SK-N-SH (cell line): ENCODE measurements at regions not wholly inside any gene's neighbourhood (a gene's known extent, or its start where the extent isn't known, plus 50 kb on each side); places are given as distances from the start of the nearest gene placed in this dataset.

Experiments
- CTCF ChIA-PET: fragments of 300-600, 350-600 bp; formaldehyde crosslinking; extraction: SDS; loops from one replicate; lab custom pipeline; 2021; lab: Yijun Ruan, JAX
- POLR2A ChIA-PET: fragments of 350-600 bp; sonication (Branson Sonifier 250); formaldehyde crosslinking; extraction: SDS; loops from one replicate; lab custom pipeline; 2020; ENCODE audit warnings: antibody characterized with exemption, inconsistent platforms; lab: Yijun Ruan, JAX
- DNase-seq: peaks from one replicate; pipeline ENCODE4 v3.0.0; 2012
- H2AFZ ChIP-seq: fragments of 200-600 bp; sonication (generic); 2 replicates; pipeline ENCODE4 v1.8.1; 2016; ENCODE audit warnings: antibody characterized with exemption, mild to moderate bottlenecking, low read depth
- H3F3A ChIP-seq: fragments of 200-600 bp; sonication (generic); replicated peaks from 2 replicates; pipeline ENCODE3; 2016; ENCODE audit warnings: antibody characterized with exemption, mild to moderate bottlenecking; ENCODE audit not compliant: insufficient read depth
- H3K27ac ChIP-seq, 2 experiments: fragments of 200-500 bp in 1 of 2; fragments of 200-600 bp in 1 of 2; sonication (Bioruptor generic) in 1 of 2; sonication (generic), shearing (Covaris generic) in 1 of 2; 2 replicates each; pipeline versions ENCODE4 v1.5.1 to v1.6.1; 2014 to 2016; ENCODE audit warnings: low read depth in 2 of 2, inconsistent platforms in 1 of 2, low read length in 1 of 2, mild to moderate bottlenecking in 1 of 2, mixed read lengths in 1 of 2
- H3K27me3 ChIP-seq: fragments of 200-600 bp; sonication (generic), shearing (Covaris generic); 2 replicates; pipeline ENCODE4 v1.6.1; 2016; ENCODE audit warnings: mixed run types; ENCODE audit not compliant: insufficient read depth
- H3K36me3 ChIP-seq, 2 experiments: fragments of 200-500 bp in 1 of 2; fragments of 200-600 bp in 1 of 2; sonication (Bioruptor generic) in 1 of 2; sonication (generic) in 1 of 2; replicated peaks in 1 of 2; 2 replicates each; pipeline versions ENCODE3 to v1.5.1; 2014 to 2016; ENCODE audit warnings: low read length in 1 of 2, mild to moderate bottlenecking in 1 of 2; ENCODE audit not compliant: insufficient read depth in 2 of 2, control insufficient read depth in 1 of 2
- H3K4me1 ChIP-seq, 2 experiments: fragments of 200-500 bp in 1 of 2; fragments of 200-600 bp in 1 of 2; sonication (Bioruptor generic) in 1 of 2; sonication (generic), shearing (Covaris generic) in 1 of 2; 2 replicates each; pipeline versions ENCODE4 v1.5.1 to v1.6.1; 2014 to 2016; ENCODE audit warnings: low read depth in 1 of 2, low read length in 1 of 2, mixed run types in 1 of 2; ENCODE audit not compliant: insufficient read depth in 2 of 2, control insufficient read depth in 1 of 2
- H3K4me2 ChIP-seq: fragments of 200-600 bp; sonication (generic), shearing (Covaris generic); 2 replicates; pipeline ENCODE4 v1.6.1; 2017; ENCODE audit warnings: mixed run types
- H3K4me3 ChIP-seq, 2 experiments: fragments of 200-500 bp in 1 of 2; fragments of 200-600 bp in 1 of 2; sonication (Bioruptor generic) in 1 of 2; sonication (generic), shearing (Covaris generic) in 1 of 2; 2 replicates each; pipeline versions ENCODE4 v1.5.1 to v1.8.1; 2014 to 2016; ENCODE audit warnings: low read depth in 2 of 2, inconsistent platforms in 1 of 2, low read length in 1 of 2, mild to moderate bottlenecking in 1 of 2, mixed read lengths in 1 of 2, moderate library complexity in 1 of 2
- H3K79me2 ChIP-seq: fragments of 200-600 bp; sonication (generic); 2 replicates; pipeline ENCODE4 v1.8.1; 2017; ENCODE audit warnings: mild to moderate bottlenecking; ENCODE audit not compliant: insufficient read depth
- H3K9ac ChIP-seq: fragments of 200-600 bp; sonication (generic); 2 replicates; pipeline ENCODE4 v1.6.1; 2017; ENCODE audit warnings: mixed run types
- H3K9me2 ChIP-seq: fragments of 200-600 bp; sonication (generic); 2 replicates; pipeline ENCODE4 v1.6.1; 2017; ENCODE audit warnings: mixed run types
- H3K9me3 ChIP-seq: fragments of 200-600 bp; sonication (generic); 2 replicates; pipeline ENCODE4 v1.6.1; 2017; ENCODE audit warnings: mixed run types, mild to moderate bottlenecking, moderate library complexity
- H4K20me1 ChIP-seq: fragments of 200-600 bp; sonication (generic); 2 replicates; pipeline ENCODE4 v1.6.1; 2017; ENCODE audit warnings: mild to moderate bottlenecking, mixed run types; ENCODE audit not compliant: insufficient read depth
- CTCF ChIP-seq: fragments of 200-600 bp; sonication (generic); IDR thresholded peaks from 2 replicates; pipeline ENCODE4 v1.6.1; 2017; ENCODE audit warnings: antibody characterized with exemption, mild to moderate bottlenecking, moderate library complexity
- ELF1 ChIP-seq: IDR thresholded peaks from 2 replicates; pipeline ENCODE4 v1.4.0; 2012
- EZH2phosphoT487 ChIP-seq: fragments of 200-600 bp; sonication (generic); IDR thresholded peaks from 2 replicates; pipeline ENCODE4 v1.6.1; 2017; ENCODE audit warnings: low read depth, mixed run types, mild to moderate bottlenecking, antibody characterized with exemption, moderate library complexity, borderline replicate concordance
- FOXJ3 ChIP-seq: sonication (generic); formaldehyde crosslinking; IDR thresholded peaks from 2 replicates; pipeline ENCODE4 v1.5.1; 2020; ENCODE audit warnings: mild to moderate bottlenecking, missing genetic modification reagents
- GABPA ChIP-seq: IDR thresholded peaks from 2 replicates; pipeline ENCODE4 v1.4.0; 2012; ENCODE audit warnings: low read depth, mild to moderate bottlenecking
- GATA2 ChIP-seq: sonication (generic); formaldehyde crosslinking; IDR thresholded peaks from 2 replicates; pipeline ENCODE4 v1.5.0; 2020; ENCODE audit warnings: mild to moderate bottlenecking, missing genetic modification reagents
- JUND ChIP-seq: IDR thresholded peaks from 2 replicates; pipeline ENCODE4 v1.4.0; 2012
- MAX ChIP-seq: IDR thresholded peaks from 2 replicates; pipeline ENCODE4 v1.4.0; 2012; ENCODE audit warnings: low read depth
- MEF2A ChIP-seq: IDR thresholded peaks from 2 replicates; pipeline ENCODE4 v1.4.0; 2012; ENCODE audit warnings: low read depth, borderline replicate concordance
- MXI1 ChIP-seq: IDR thresholded peaks from 2 replicates; pipeline ENCODE4 v1.6.1; 2012; ENCODE audit warnings: mild to moderate bottlenecking, low read depth, low read length, improper control_type of control experiment
- NFIC ChIP-seq: IDR thresholded peaks from 2 replicates; pipeline ENCODE4 v1.4.0; 2012; ENCODE audit warnings: borderline replicate concordance
- PBX3 ChIP-seq: IDR thresholded peaks from 2 replicates; pipeline ENCODE4; 2012
- RAD21 ChIP-seq: IDR thresholded peaks from 2 replicates; pipeline ENCODE4 v1.6.1; 2012; ENCODE audit warnings: mild to moderate bottlenecking, low read length
- RFX5 ChIP-seq: IDR thresholded peaks from 2 replicates; pipeline ENCODE4 v1.6.1; 2012; ENCODE audit warnings: mild to moderate bottlenecking, improper control_type of control experiment, low read length
- SIN3A ChIP-seq: IDR thresholded peaks from 2 replicates; pipeline ENCODE4 v1.6.1; 2012; ENCODE audit warnings: low read depth, mild to moderate bottlenecking, low read length, moderate library complexity, borderline replicate concordance
- SMC3 ChIP-seq: IDR thresholded peaks from 2 replicates; pipeline ENCODE4 v1.6.1; 2012; ENCODE audit warnings: low read depth, low read length, improper control_type of control experiment
- TAF1 ChIP-seq: IDR thresholded peaks from 2 replicates; pipeline ENCODE4 v1.6.1; 2012; ENCODE audit warnings: low read depth, mild to moderate bottlenecking, low read length, moderate library complexity, borderline replicate concordance
- TEAD4 ChIP-seq: IDR thresholded peaks from 2 replicates; pipeline ENCODE4 v1.4.0; 2012; ENCODE audit warnings: mild to moderate bottlenecking, borderline replicate concordance; ENCODE audit not compliant: insufficient read depth
- USF1 ChIP-seq: IDR thresholded peaks from 2 replicates; pipeline ENCODE4 v1.4.0; 2012; ENCODE audit warnings: low read depth, borderline replicate concordance
- USF2 ChIP-seq: fragments of 150-350 bp; IDR thresholded peaks from 2 replicates; pipeline ENCODE4 v1.6.1; 2017; ENCODE audit warnings: antibody characterized with exemption, low read length, low read depth, borderline replicate concordance
- ZBTB33 ChIP-seq: IDR thresholded peaks from 2 replicates; pipeline ENCODE4 v1.4.0; 2012; ENCODE audit warnings: low read depth, borderline replicate concordance
- WGBS: methylation state at CpG from one replicate; pipeline ENCODE4 v1.1.6; 2017; ENCODE audit warnings: low lambda C conversion rate; 5-methylcytosine and 5-hydroxymethylcytosine counted together

GRCh38 chr4:138833974-138834373 lies 181.6 kb upstream of the NOCT start:
- Histone ChIP-seq H4K20me1 (no peaks in the 10 kb centered on the region), H3K4me1 (peaks cover 0 to 14% of the 10 kb centered on the region in 2 experiments; a peak in 1 of 4 replicates), H3K79me2 (no peaks in the 10 kb centered on the region), H3F3A (no peaks in the 10 kb centered on the region), H3K27me3 (no peaks in the 10 kb centered on the region), H3K4me3 (no peak overlapping the region), H3K9ac (no peak overlapping the region), H2AFZ (no peak overlapping the region), H3K4me2 (no peak overlapping the region), H3K27ac (no peak overlapping the region; a peak in 1 of 4 replicates), H3K36me3 (no peaks in the 10 kb centered on the region), H3K9me2 (no peaks in the 10 kb centered on the region), H3K9me3 (no peaks in the 10 kb centered on the region)
- 59% methylated on average over 3 of the region's 3 CpGs for WGBS
- TF ChIP-seq FOXJ3 (CRISPR knock-in tag): no peak
- POLR2A ChIA-PET: no interaction called here
- no peak for DNase-seq
- CTCF ChIA-PET: interaction anchor here (1.3 kb wide), 1 partner anchor 37 kb away, joined by 6 read pairs; no protein-coding TSS in a partner anchor

- CTCF ChIA-PET: interaction anchor here (1.4 kb wide), 1 partner anchor 39 kb away, joined by 6 read pairs; no protein-coding TSS in a partner anchor
- 100% methylated on average over 1 of the region's 1 CpG for WGBS
These were observed 183.0 kb upstream of the NOCT start for GRCh38 chr4:138832563-138832962.

More at GRCh38 chr4:138832563-138832962, 183.0 kb upstream of the NOCT start:
- no peak for DNase-seq
- H3K27ac ChIP-seq: no peak overlapping the region
- H3K79me2 ChIP-seq: no peaks in the 10 kb centered on the region
- no peak overlapping the region for H3K4me2 ChIP-seq
- no peaks in the 10 kb centered on the region for H3K36me3 ChIP-seq
- H4K20me1 ChIP-seq: no peaks in the 10 kb centered on the region
- H3K4me3 ChIP-seq: no peak overlapping the region
- H3K27me3 ChIP-seq: no peaks in the 10 kb centered on the region
- TF ChIP-seq RFX5: no peak
- no peak for TF ChIP-seq USF1
- TF ChIP-seq MXI1: no peak
- TF ChIP-seq EZH2phosphoT487: no peak
- no peak for TF ChIP-seq GATA2 (CRISPR knock-in tag)
- no peak for TF ChIP-seq MEF2A
- no peak for TF ChIP-seq TEAD4
- TF ChIP-seq PBX3: no peak
- TF ChIP-seq SMC3: no peak
- TF ChIP-seq CTCF: no peak
- TF ChIP-seq SIN3A: no peak
- no peak for TF ChIP-seq USF2
- no peak for TF ChIP-seq TAF1
- TF ChIP-seq RAD21: no peak
- TF ChIP-seq NFIC: no peak
- TF ChIP-seq ZBTB33: no peak
- TF ChIP-seq JUND: no peak
- TF ChIP-seq GABPA: no peak
- TF ChIP-seq MAX: no peak
- no peak for TF ChIP-seq ELF1
- no peak overlapping the region for H2AFZ ChIP-seq
- no peak overlapping the region for H3K9ac ChIP-seq
- no peaks in the 10 kb centered on the region for H3K9me2 ChIP-seq
- peaks cover 0 to 18% of the 10 kb centered on the region in 2 experiments; a peak in 2 of 4 replicates for H3K4me1 ChIP-seq
- no peaks in the 10 kb centered on the region for H3F3A ChIP-seq
- POLR2A ChIA-PET: no interaction called here
- no peaks in the 10 kb centered on the region for H3K9me3 ChIP-seq
